Sigmoid colon (tissue), 6 donors: ENCODE measurements at regions not wholly inside any gene's neighbourhood (a gene's known extent, or its start where the extent isn't known, plus 50 kb on each side); places are given as distances from the start of the nearest gene placed in this dataset.

ENCODE experiments used
- DNase-seq: peaks from one replicate; pipeline ENCODE4 v3.0.0-alpha.2; 2019
- H3K27ac ChIP-seq, 4 donors: fragments of 200-600 bp; sonication (generic); one replicate each; pipeline ENCODE4 v1.5.1; 2016 to 2019; ENCODE audit warnings: mild to moderate bottlenecking in 1 of 4
- H3K27me3 ChIP-seq, 3 donors: fragments of 200-600 bp; sonication (generic); one replicate each; pipeline ENCODE4 v1.5.1; 2019; ENCODE audit warnings: mild to moderate bottlenecking in 1 of 3
- H3K36me3 ChIP-seq, 4 donors: fragments of 200-600 bp; sonication (generic); one replicate each; pipeline ENCODE4 v1.5.1; 2016 to 2019
- H3K4me1 ChIP-seq, 4 donors: fragments of 200-600 bp; sonication (generic); one replicate each; pipeline ENCODE4 v1.5.1; 2017 to 2019
- H3K4me3 ChIP-seq, 4 donors: fragments of 200-600 bp; sonication (generic); one replicate each; pipeline ENCODE4 v1.5.1; 2017 to 2019; ENCODE audit warnings: mild to moderate bottlenecking in 2 of 4, moderate library complexity in 1 of 4
- H3K9me3 ChIP-seq, 4 donors: fragments of 200-600 bp in 3 of 4; sonication (generic) in 3 of 4; one replicate each; pipeline versions ENCODE4 v1.5.1 to v1.6.1; 2013 to 2019
- EP300 ChIP-seq, 4 donors: sonication (generic); formaldehyde crosslinking; IDR thresholded peaks; one replicate each; pipeline ENCODE4 v1.6.1; 2017; ENCODE audit warnings: antibody characterized with exemption in 4 of 4
- POLR2A ChIP-seq, 2 donors: fragments of 450-650 bp; IDR thresholded peaks; one replicate each; pipeline ENCODE4 v1.6.1; 2016; ENCODE audit warnings: antibody characterized with exemption in 2 of 2, mild to moderate bottlenecking in 2 of 2, moderate library complexity in 2 of 2
- POLR2AphosphoS5 ChIP-seq, 4 donors: sonication (generic); formaldehyde crosslinking; IDR thresholded peaks; one replicate each; pipeline ENCODE4 v1.6.1; 2017; ENCODE audit warnings: antibody characterized with exemption in 4 of 4
- WGBS, 2 donors: extraction: QIAGEN DNeasy Blood & Tissue Kit; methylation state at CpG; one replicate each; pipeline ENCODE4 v1.1.7; 2013; 5-methylcytosine and 5-hydroxymethylcytosine counted together
- intact Hi-C: fragments of 100-400 bp; cut with DNase I; formaldehyde crosslinking; loops from one replicate; pipeline ENCODE4 v1.15.1; 2023
- TF ChIP-seq, protein P1 (sequence below), 4 experiments: fragments of 450-650 bp in 3 of 4; fragments of 200-600 bp in 1 of 4; IDR thresholded peaks; one replicate each; pipeline ENCODE4 v1.5.1; 2016 to 2019; ENCODE audit warnings: antibody characterized with exemption in 4 of 4, mild to moderate bottlenecking in 3 of 4, moderate library complexity in 2 of 4
- donor health status: healthy with polysubstance abuse.
- donor health status: healthy.

DNA sequence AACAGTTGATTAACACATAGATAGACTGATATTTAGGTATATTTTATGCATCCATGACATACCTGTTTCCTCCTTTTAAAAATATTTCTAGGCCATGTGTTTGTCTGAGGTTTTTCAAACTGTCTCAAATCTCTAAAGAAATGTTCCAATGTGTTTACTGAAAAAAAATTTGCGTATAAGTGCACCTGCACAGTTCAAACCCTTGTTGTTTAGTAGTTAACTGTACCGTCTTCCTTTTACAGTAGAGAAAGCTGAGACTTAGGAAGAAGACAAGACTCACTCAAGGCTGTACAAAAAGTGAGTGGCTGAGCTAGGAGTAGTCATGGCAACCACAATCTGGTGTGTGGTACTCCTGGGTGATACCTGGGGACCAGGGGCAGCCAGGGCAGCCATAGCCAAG lies 934.6 kb downstream of the VRK1 start:
- WGBS, 2 donors: 88 to 93% methylated on average over 2 of the region's 2 CpGs
- no peaks in the 10 kb centered on the region for H3K27me3 ChIP-seq
- intact Hi-C loops: no loop called here
- H3K4me3 ChIP-seq: no peak overlapping the region
- H3K9me3 ChIP-seq: no peaks in the 10 kb centered on the region
- DNase-seq: no peak
- H3K27ac ChIP-seq: no peak overlapping the region
- H3K4me1 ChIP-seq: no peaks in the 10 kb centered on the region
- no peak for TF ChIP-seq POLR2A (IDR thresholded peaks at IDR 0.05)
- no peak for TF ChIP-seq EP300 (IDR thresholded peaks at IDR 0.05)
- TF ChIP-seq POLR2AphosphoS5 (IDR thresholded peaks at IDR 0.05): no peak
- TF ChIP-seq, protein P1, sequence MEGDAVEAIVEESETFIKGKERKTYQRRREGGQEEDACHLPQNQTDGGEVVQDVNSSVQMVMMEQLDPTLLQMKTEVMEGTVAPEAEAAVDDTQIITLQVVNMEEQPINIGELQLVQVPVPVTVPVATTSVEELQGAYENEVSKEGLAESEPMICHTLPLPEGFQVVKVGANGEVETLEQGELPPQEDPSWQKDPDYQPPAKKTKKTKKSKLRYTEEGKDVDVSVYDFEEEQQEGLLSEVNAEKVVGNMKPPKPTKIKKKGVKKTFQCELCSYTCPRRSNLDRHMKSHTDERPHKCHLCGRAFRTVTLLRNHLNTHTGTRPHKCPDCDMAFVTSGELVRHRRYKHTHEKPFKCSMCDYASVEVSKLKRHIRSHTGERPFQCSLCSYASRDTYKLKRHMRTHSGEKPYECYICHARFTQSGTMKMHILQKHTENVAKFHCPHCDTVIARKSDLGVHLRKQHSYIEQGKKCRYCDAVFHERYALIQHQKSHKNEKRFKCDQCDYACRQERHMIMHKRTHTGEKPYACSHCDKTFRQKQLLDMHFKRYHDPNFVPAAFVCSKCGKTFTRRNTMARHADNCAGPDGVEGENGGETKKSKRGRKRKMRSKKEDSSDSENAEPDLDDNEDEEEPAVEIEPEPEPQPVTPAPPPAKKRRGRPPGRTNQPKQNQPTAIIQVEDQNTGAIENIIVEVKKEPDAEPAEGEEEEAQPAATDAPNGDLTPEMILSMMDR (IDR thresholded peaks at IDR 0.05): no peak
- H3K36me3 ChIP-seq: no peaks in the 10 kb centered on the region

- no peaks in the 10 kb centered on the region for H3K27me3 ChIP-seq
- TF ChIP-seq, protein P1 (IDR thresholded peaks at IDR 0.05): no peak
- TF ChIP-seq POLR2AphosphoS5 (IDR thresholded peaks at IDR 0.05): no peak
- no peak for TF ChIP-seq POLR2A (IDR thresholded peaks at IDR 0.05)
- no peak for TF ChIP-seq EP300 (IDR thresholded peaks at IDR 0.05)
- DNase-seq: no peak
- intact Hi-C loops: no loop called here
- WGBS, 2 donors: 36 to 77% methylated on average over 2 of the region's 2 CpGs
- no peaks in the 10 kb centered on the region for H3K36me3 ChIP-seq
- H3K4me1 ChIP-seq: no peaks in the 10 kb centered on the region
- no peak overlapping the region for H3K27ac ChIP-seq
- H3K4me3 ChIP-seq: no peak overlapping the region
- H3K9me3 ChIP-seq: peaks cover 0 to 2% (median 0%) of the 10 kb centered on the region in 4 donors
Measured at GRCh38 chr14:97747316-97747715, 950.1 kb downstream of the VRK1 start.

DNA sequence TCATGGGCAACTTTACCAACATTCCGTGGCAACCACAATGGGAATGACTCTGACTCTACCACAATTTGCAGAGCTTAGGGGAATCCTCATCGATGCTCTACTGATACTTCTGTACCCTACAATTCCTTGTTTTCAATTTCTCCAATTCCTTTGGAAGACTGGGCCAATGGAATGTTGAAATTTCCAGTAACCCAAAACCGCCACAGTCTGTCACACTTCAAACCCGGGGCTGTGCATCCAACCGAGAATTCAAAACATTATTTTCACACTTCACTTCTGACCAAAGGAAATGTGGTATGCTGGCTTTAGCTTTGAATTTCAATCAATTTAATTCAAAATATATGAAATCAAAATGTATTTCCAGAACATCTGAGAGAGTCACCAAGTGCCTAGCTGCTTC lies 951.4 kb downstream of the VRK1 start:
- intact Hi-C loops: no loop called here
- Histone ChIP-seq H3K36me3 (no peaks in the 10 kb centered on the region), H3K9me3 (no peaks in the 10 kb centered on the region), H3K4me1 (no peaks in the 10 kb centered on the region), H3K27ac (no peak overlapping the region), H3K27me3 (no peaks in the 10 kb centered on the region), H3K4me3 (no peak overlapping the region)
- no peak for TF ChIP-seq POLR2A (IDR thresholded peaks at IDR 0.05)
- no peak for TF ChIP-seq POLR2AphosphoS5 (IDR thresholded peaks at IDR 0.05)
- TF ChIP-seq EP300 (IDR thresholded peaks at IDR 0.05): no peak
- TF ChIP-seq, protein P1 (IDR thresholded peaks at IDR 0.05): no peak
- 81 to 84% methylated on average over 5 of the region's 5 CpGs for WGBS, 2 donors
- no peak for DNase-seq

GRCh38 chr14:97757491-97757890 lies 960.3 kb downstream of the VRK1 start:
- Histone ChIP-seq H3K4me1 (no peaks in the 10 kb centered on the region), H3K27me3 (no peaks in the 10 kb centered on the region), H3K36me3 (no peaks in the 10 kb centered on the region), H3K4me3 (no peak overlapping the region), H3K27ac (no peak overlapping the region), H3K9me3 (no peaks in the 10 kb centered on the region)
- intact Hi-C loops: no loop called here
- WGBS, 2 donors: 51 to 61% methylated on average over 6 of the region's 6 CpGs
- no peak for DNase-seq
- TF ChIP-seq, protein P1 (IDR thresholded peaks at IDR 0.05): no peak
- TF ChIP-seq EP300 (IDR thresholded peaks at IDR 0.05): no peak
- no peak for TF ChIP-seq POLR2A (IDR thresholded peaks at IDR 0.05)
- TF ChIP-seq POLR2AphosphoS5 (IDR thresholded peaks at IDR 0.05): no peak

GRCh38 chr14:97760050-97760449 lies 962.9 kb downstream of the VRK1 start:
- TF ChIP-seq, protein P1 (IDR thresholded peaks at IDR 0.05): no peak
- no peak for TF ChIP-seq POLR2AphosphoS5 (IDR thresholded peaks at IDR 0.05)
- no peak for TF ChIP-seq EP300 (IDR thresholded peaks at IDR 0.05)
- TF ChIP-seq POLR2A (IDR thresholded peaks at IDR 0.05): no peak

More at GRCh38 chr14:97760050-97760449, 962.9 kb downstream of the VRK1 start:
- no peaks in the 10 kb centered on the region for H3K36me3 ChIP-seq
- H3K4me1 ChIP-seq: no peaks in the 10 kb centered on the region
- WGBS, 2 donors: 79 to 85% methylated on average over 1 of the region's 1 CpG
- no peak overlapping the region for H3K27ac ChIP-seq
- H3K4me3 ChIP-seq: no peak overlapping the region
- DNase-seq: no peak
- H3K27me3 ChIP-seq: no peaks in the 10 kb centered on the region
- H3K9me3 ChIP-seq: no peaks in the 10 kb centered on the region
- intact Hi-C loops: no loop called here
